Neural cell (in vitro differentiated cells): ENCODE measurements at regions not wholly inside any gene's neighbourhood (a gene's known extent, or its start where the extent isn't known, plus 50 kb on each side); places are given as distances from the start of the nearest gene placed in this dataset.

Source experiments
- H2AFZ ChIP-seq: fragments of 200-600, 300-800 bp; sonication (generic), shearing (Covaris generic); 2 replicates; pipeline ENCODE4 v1.6.0; 2014; ENCODE audit warnings: low read depth, mild to moderate bottlenecking, antibody characterized with exemption, low read length, moderate library complexity
- H3F3A ChIP-seq: fragments of 200-600 bp; shearing (Covaris generic); 2 replicates; pipeline ENCODE4 v1.6.1; 2016; ENCODE audit warnings: mild to moderate bottlenecking, moderate library complexity, mixed read lengths, antibody characterized with exemption, low read length; ENCODE audit not compliant: insufficient read depth, poor library complexity, severe bottlenecking
- H3K27ac ChIP-seq: fragments of 200-600, 300-800 bp; sonication (generic), shearing (Covaris generic); 2 replicates; pipeline ENCODE4 v1.5.1; 2014; ENCODE audit warnings: mild to moderate bottlenecking, low read length, moderate library complexity
- H3K27me3 ChIP-seq: fragments of 300-800, 200-600 bp; sonication (generic), shearing (Covaris generic); 2 replicates; pipeline ENCODE4 v1.6.0; 2014; ENCODE audit warnings: mild to moderate bottlenecking, low read depth, low read length, moderate library complexity; ENCODE audit not compliant: insufficient read depth
- H3K36me3 ChIP-seq: fragments of 300-800, 200-600 bp; sonication (generic), shearing (Covaris generic); 2 replicates; pipeline ENCODE4 v1.5.1; 2014; ENCODE audit warnings: mild to moderate bottlenecking, antibody characterized with exemption, low read length, moderate library complexity; ENCODE audit not compliant: insufficient read depth
- H3K4me2 ChIP-seq: fragments of 300-800, 200-600 bp; sonication (generic), shearing (Covaris generic); 2 replicates; pipeline ENCODE4 v1.6.0; 2014; ENCODE audit warnings: mild to moderate bottlenecking, low read length
- H3K4me3 ChIP-seq: fragments of 300-800, 200-600 bp; sonication (generic), shearing (Covaris generic); 2 replicates; pipeline ENCODE4 v1.5.1; 2014; ENCODE audit warnings: mild to moderate bottlenecking, low read length, moderate library complexity
- H3K79me2 ChIP-seq: fragments of 200-600 bp; shearing (Covaris generic); replicated peaks from 2 replicates; pipeline ENCODE4 v1.6.0; 2014; ENCODE audit warnings: mild to moderate bottlenecking, low read length, moderate library complexity; ENCODE audit not compliant: insufficient read depth
- H3K9ac ChIP-seq: fragments of 300-800, 200-600 bp; sonication (generic), shearing (Covaris generic); 2 replicates; pipeline ENCODE4 v1.6.1; 2016; ENCODE audit warnings: mild to moderate bottlenecking, low read length, mixed read lengths
- H3K9me2 ChIP-seq: fragments of 200-600 bp; shearing (Covaris generic); 2 replicates; pipeline ENCODE4 v1.6.1; 2016; ENCODE audit warnings: mild to moderate bottlenecking, low read length, mixed read lengths; ENCODE audit not compliant: insufficient read depth
- H3K9me3 ChIP-seq: fragments of 200-600, 300-800 bp; sonication (generic), shearing (Covaris generic); 2 replicates; pipeline ENCODE4 v1.6.1; 2016; ENCODE audit warnings: mild to moderate bottlenecking, mixed run types, low read length, moderate library complexity, mixed read lengths
- H4K20me1 ChIP-seq: fragments of 200-600 bp; shearing (Covaris generic); 2 replicates; pipeline ENCODE4 v1.6.1; 2016; ENCODE audit warnings: mild to moderate bottlenecking, mixed run types; ENCODE audit not compliant: insufficient read depth
- CTCF ChIP-seq: fragments of 450-650 bp; IDR thresholded peaks from 2 replicates; pipeline ENCODE4 v1.5.1; 2014; ENCODE audit warnings: antibody characterized with exemption, mild to moderate bottlenecking, moderate library complexity; ENCODE audit not compliant: poor library complexity, severe bottlenecking
- EP300 ChIP-seq: fragments of 450-650 bp; conservative IDR thresholded peaks from 2 replicates; pipeline ENCODE4 v1.6.1; 2014; ENCODE audit warnings: antibody characterized with exemption, mild to moderate bottlenecking, moderate library complexity; ENCODE audit not compliant: poor library complexity, severe bottlenecking
- EZH2 ChIP-seq: fragments of 200-600, 300-800 bp; shearing (Covaris generic), sonication (generic); IDR thresholded peaks from 2 replicates; pipeline ENCODE4 v1.6.1; 2014; ENCODE audit warnings: antibody characterized with exemption, low read length, borderline replicate concordance, mild to moderate bottlenecking; ENCODE audit not compliant: insufficient read depth, poor library complexity, severe bottlenecking
- MXI1 ChIP-seq: fragments of 450-650 bp; conservative IDR thresholded peaks from 2 replicates; pipeline ENCODE4 v1.6.1; 2014; ENCODE audit warnings: antibody characterized with exemption, mild to moderate bottlenecking; ENCODE audit not compliant: poor library complexity, severe bottlenecking
- POLR2AphosphoS5 ChIP-seq: IDR thresholded peaks from 2 replicates; pipeline ENCODE4 v1.6.1; 2012
- RAD21 ChIP-seq: fragments of 450-650 bp; conservative IDR thresholded peaks from 2 replicates; pipeline ENCODE4 v1.6.1; 2014; ENCODE audit warnings: antibody characterized with exemption, mild to moderate bottlenecking, moderate library complexity
- REST ChIP-seq: IDR thresholded peaks from 2 replicates; pipeline ENCODE4 v1.6.1; 2012; ENCODE audit warnings: borderline replicate concordance
- SMC3 ChIP-seq: fragments of 450-650 bp; conservative IDR thresholded peaks from 2 replicates; pipeline ENCODE4 v1.6.1; 2014; ENCODE audit warnings: antibody characterized with exemption, mild to moderate bottlenecking, moderate library complexity; ENCODE audit not compliant: poor library complexity
- TAF1 ChIP-seq: IDR thresholded peaks from 2 replicates; pipeline ENCODE4 v1.6.1; 2012; ENCODE audit warnings: low read depth

DNA sequence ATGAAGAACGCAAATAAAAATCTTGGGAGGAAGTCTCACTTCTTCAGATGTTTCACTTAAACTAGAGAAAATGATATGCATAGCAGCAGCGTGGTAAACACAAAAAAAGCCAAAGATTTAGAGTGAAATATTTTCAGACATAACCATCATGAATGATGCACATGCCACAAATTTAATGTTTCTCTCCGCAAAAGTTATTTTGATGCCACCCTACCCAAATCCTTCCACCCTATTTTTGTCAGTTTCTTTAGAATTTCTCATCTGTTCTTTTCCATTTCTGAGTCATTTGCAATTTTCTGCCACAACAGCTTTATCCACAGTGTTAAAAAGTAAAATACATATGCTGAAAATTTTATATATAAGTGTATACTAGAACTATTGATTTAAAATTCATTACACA, 1663.7 kb upstream of the ADGRL3 start:
- H3K9me3 ChIP-seq = no peaks in the 10 kb centered on the region
- H3F3A ChIP-seq = no peaks in the 10 kb centered on the region
- H3K9me2 ChIP-seq = peaks cover 2% of the 10 kb centered on the region
- H3K27me3 ChIP-seq = no peaks in the 10 kb centered on the region
- no peaks in the 10 kb centered on the region for H3K36me3 ChIP-seq
- no peak overlapping the region for H3K27ac ChIP-seq
- no peak for TF ChIP-seq EP300
- no peak for TF ChIP-seq MXI1
- no peak for TF ChIP-seq TAF1
- TF ChIP-seq REST = no peak
- no peak for TF ChIP-seq POLR2AphosphoS5
- no peak overlapping the region for H3K9ac ChIP-seq
- H2AFZ ChIP-seq = no peak overlapping the region
- H3K4me3 ChIP-seq = no peak overlapping the region
- H3K4me2 ChIP-seq = no peak overlapping the region
- no peaks in the 10 kb centered on the region for H3K79me2 ChIP-seq
- H4K20me1 ChIP-seq = no peaks in the 10 kb centered on the region

GRCh38 chr4:59537246-59537886, 1662.8 kb upstream of the ADGRL3 start:
- H2AFZ ChIP-seq = no peak overlapping the region
- H3K9me2 ChIP-seq = peaks cover 2% of the 10 kb centered on the region
- H3K4me3 ChIP-seq = no peak overlapping the region
- no peaks in the 10 kb centered on the region for H3K79me2 ChIP-seq
- H3K9me3 ChIP-seq = no peaks in the 10 kb centered on the region
- no peaks in the 10 kb centered on the region for H3K27me3 ChIP-seq
- H4K20me1 ChIP-seq = no peaks in the 10 kb centered on the region
- no peak for TF ChIP-seq EZH2
- no peak for TF ChIP-seq RAD21
- no peak for TF ChIP-seq CTCF
- no peak for TF ChIP-seq REST
- no peak for TF ChIP-seq TAF1
- TF ChIP-seq POLR2AphosphoS5 = no peak
- no peak for TF ChIP-seq EP300
- no peak for TF ChIP-seq SMC3
- TF ChIP-seq MXI1 = no peak
- H3K27ac ChIP-seq = no peak overlapping the region
- H3K9ac ChIP-seq = no peak overlapping the region
- H3K36me3 ChIP-seq = no peaks in the 10 kb centered on the region
- H3F3A ChIP-seq = no peaks in the 10 kb centered on the region
- H3K4me2 ChIP-seq = no peak overlapping the region
